ENCODE measurements at regions not wholly inside any gene's neighbourhood (a gene's known extent, or its start where the extent isn't known, plus 50 kb on each side); places are given as distances from the start of the nearest gene placed in this dataset.
"Not testable (repeated sequence)": the region's sequence is repeated elsewhere in the genome, so short reads cannot be mapped to it uniquely, and the experiment has no call there.

DNA sequence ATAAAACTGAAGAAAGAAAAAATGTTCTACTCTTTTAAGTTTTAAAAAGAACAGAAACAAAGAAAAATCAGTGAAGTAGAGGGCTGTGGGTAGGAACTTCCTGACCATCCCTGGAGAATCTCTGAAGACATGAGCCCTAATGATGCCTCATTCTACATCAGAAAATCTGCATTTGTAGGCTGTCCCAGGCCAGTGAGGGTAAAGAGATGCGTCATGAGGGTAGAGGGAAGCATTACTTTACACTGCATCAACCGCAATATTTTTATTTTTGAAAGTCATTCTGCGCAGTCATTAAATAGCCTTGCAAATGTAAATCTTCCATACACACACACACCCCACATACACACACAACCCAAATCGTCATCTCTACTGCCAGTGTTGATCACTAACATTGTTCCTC lies 82.1 kb upstream of the CABCOCO1 start:
- no peak overlapping the region for H3K9ac ChIP-seq (ENCODE audit: low read length)
- no peak overlapping the region for H4K12ac ChIP-seq (ENCODE audit: low read depth, low read length)
- no peaks in the 10 kb centered on the region for H3K4me1 ChIP-seq (ENCODE audit: control insufficient read depth in 1 of 2, insufficient read depth in 2 of 2, low read length in 2 of 2)
- H3K27me3 ChIP-seq (ENCODE audit: insufficient read depth, low read length), result no peaks in the 10 kb centered on the region
- no peak overlapping the region for H2BK5ac ChIP-seq (ENCODE audit: low read depth, low read length, poor library complexity)
- H3K27ac ChIP-seq (ENCODE audit: low read depth, low read length), result no peak overlapping the region
- no peak overlapping the region for H2BK12ac ChIP-seq (ENCODE audit: low read length)
- WGBS (ENCODE audit: extremely low coverage, insufficient coverage, insufficient read length), result 100% methylated on average over 1 of the region's 4 CpGs
- H3K4me3 ChIP-seq (ENCODE audit: low read depth, low read length), result no peak overlapping the region
- no peaks in the 10 kb centered on the region for H3K79me2 ChIP-seq (ENCODE audit: control insufficient read depth, insufficient read depth, low read length, poor library complexity)
- H3K14ac ChIP-seq (ENCODE audit: low read length), result no peak overlapping the region
- H3K36me3 ChIP-seq (ENCODE audit: control insufficient read depth in 1 of 2, insufficient read depth in 2 of 2, low read length in 2 of 2), result no peaks in the 10 kb centered on the region
- H4K91ac ChIP-seq (ENCODE audit: low read depth, low read length), result no peak overlapping the region
- H2AFZ ChIP-seq (ENCODE audit: insufficient read depth, low read length, poor library complexity), result no peak overlapping the region
- H3K9me3 ChIP-seq (ENCODE audit: insufficient read depth, low read depth, low read length), result no peaks in the 10 kb centered on the region
- no peak for DNase-seq
- H3K79me1 ChIP-seq (ENCODE audit: low read length), result no peaks in the 10 kb centered on the region
- H4K8ac ChIP-seq (ENCODE audit: low read depth, low read length), result no peak overlapping the region
- no peak overlapping the region for H3K18ac ChIP-seq (ENCODE audit: low read length)
- no peak overlapping the region for H3K4ac ChIP-seq (ENCODE audit: low read depth, low read length)
- H2AK5ac ChIP-seq (ENCODE audit: low read length), result no peak overlapping the region
- no peak overlapping the region for H3K4me2 ChIP-seq (ENCODE audit: low read length)
- H2BK120ac ChIP-seq (ENCODE audit: insufficient read depth, low read length, poor library complexity), result no peak overlapping the region
- H3K23ac ChIP-seq (ENCODE audit: low read length), result no peak overlapping the region

DNA sequence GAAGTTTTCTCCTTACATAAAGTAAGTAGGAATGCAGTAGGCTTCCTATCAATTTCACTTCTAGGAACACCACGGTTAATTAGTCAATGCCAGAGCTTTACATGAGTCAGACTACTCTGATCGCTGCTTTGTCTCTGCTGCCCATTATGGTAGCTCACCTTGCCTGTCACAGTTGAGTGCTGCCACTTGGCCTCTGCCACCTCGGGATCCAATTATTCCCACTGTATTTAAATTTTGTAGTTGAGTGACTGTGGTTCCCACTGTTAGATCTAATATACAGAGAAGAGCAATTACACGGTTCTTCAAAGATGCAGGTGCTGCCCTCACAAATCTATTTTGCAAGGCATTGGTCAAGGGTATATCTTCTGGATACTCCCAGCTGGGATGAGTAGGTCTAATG lies 92.5 kb upstream of the CABCOCO1 start:
- not testable (repeated sequence) for H2BK5ac ChIP-seq (ENCODE audit: low read depth, low read length, poor library complexity); H3K27me3 ChIP-seq (ENCODE audit: insufficient read depth, low read length); H3K27ac ChIP-seq (ENCODE audit: low read depth, low read length); H2BK120ac ChIP-seq (ENCODE audit: insufficient read depth, low read length, poor library complexity); H3K79me2 ChIP-seq (ENCODE audit: control insufficient read depth, insufficient read depth, low read length, poor library complexity); H4K8ac ChIP-seq (ENCODE audit: low read depth, low read length); H3K9ac ChIP-seq (ENCODE audit: low read length); H3K23ac ChIP-seq (ENCODE audit: low read length); H4K91ac ChIP-seq (ENCODE audit: low read depth, low read length); H3K79me1 ChIP-seq (ENCODE audit: low read length); H3K4ac ChIP-seq (ENCODE audit: low read depth, low read length); H3K4me1 ChIP-seq (ENCODE audit: control insufficient read depth in 1 of 2, insufficient read depth in 2 of 2, low read length in 2 of 2); H4K12ac ChIP-seq (ENCODE audit: low read depth, low read length); H2AFZ ChIP-seq (ENCODE audit: insufficient read depth, low read length, poor library complexity); H3K4me2 ChIP-seq (ENCODE audit: low read length); H2BK12ac ChIP-seq (ENCODE audit: low read length); DNase-seq; H3K9me3 ChIP-seq (ENCODE audit: insufficient read depth, low read depth, low read length); H3K4me3 ChIP-seq (ENCODE audit: low read depth, low read length); H3K36me3 ChIP-seq (ENCODE audit: control insufficient read depth in 1 of 2, insufficient read depth in 2 of 2, low read length in 2 of 2); H2AK5ac ChIP-seq (ENCODE audit: low read length); H3K14ac ChIP-seq (ENCODE audit: low read length); H3K18ac ChIP-seq (ENCODE audit: low read length)
- WGBS (ENCODE audit: extremely low coverage, insufficient coverage, insufficient read length), result no CpG with 5 or more reads among the region's 4 CpGs

DNA sequence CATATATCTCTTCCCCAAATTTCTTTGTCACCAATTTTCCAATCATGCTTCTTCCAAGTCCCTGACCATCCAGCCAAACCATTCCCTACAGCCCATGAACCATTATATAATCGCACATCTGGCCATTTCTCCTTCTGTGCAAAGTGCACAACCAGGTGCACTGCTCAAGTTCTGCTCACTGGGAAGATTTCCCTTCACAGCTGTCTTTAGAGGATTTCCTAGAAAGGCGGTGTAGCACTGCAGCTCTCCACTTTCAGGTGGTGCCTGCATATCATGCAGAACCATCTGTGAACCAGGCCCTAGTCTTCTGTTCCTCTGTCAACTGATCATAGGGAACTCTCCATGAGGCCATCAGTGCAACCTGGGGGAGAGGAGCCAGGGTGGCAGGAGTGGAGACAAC lies 95.0 kb upstream of the CABCOCO1 start:
- Histone ChIP-seq H4K8ac (ENCODE audit: low read depth, low read length) (no peak overlapping the region), H4K12ac (ENCODE audit: low read depth, low read length) (no peak overlapping the region), H3K79me1 (ENCODE audit: low read length) (no peaks in the 10 kb centered on the region), H2BK12ac (ENCODE audit: low read length) (no peak overlapping the region), H3K4me2 (ENCODE audit: low read length) (no peak overlapping the region), H2BK120ac (ENCODE audit: insufficient read depth, low read length, poor library complexity) (no peak overlapping the region), H3K4me3 (ENCODE audit: low read depth, low read length) (no peak overlapping the region), H3K4me1 (ENCODE audit: control insufficient read depth in 1 of 2, insufficient read depth in 2 of 2, low read length in 2 of 2) (no peaks in the 10 kb centered on the region), H3K36me3 (ENCODE audit: control insufficient read depth in 1 of 2, insufficient read depth in 2 of 2, low read length in 2 of 2) (no peaks in the 10 kb centered on the region), H3K79me2 (ENCODE audit: control insufficient read depth, insufficient read depth, low read length, poor library complexity) (no peaks in the 10 kb centered on the region), H3K23ac (ENCODE audit: low read length) (no peak overlapping the region), H3K9ac (ENCODE audit: low read length) (no peak overlapping the region), H3K27me3 (ENCODE audit: insufficient read depth, low read length) (no peaks in the 10 kb centered on the region), H2BK5ac (ENCODE audit: low read depth, low read length, poor library complexity) (no peak overlapping the region), H3K9me3 (ENCODE audit: insufficient read depth, low read depth, low read length) (no peaks in the 10 kb centered on the region), H3K14ac (ENCODE audit: low read length) (no peak overlapping the region), H2AFZ (ENCODE audit: insufficient read depth, low read length, poor library complexity) (no peak overlapping the region), H4K91ac (ENCODE audit: low read depth, low read length) (no peak overlapping the region), H3K18ac (ENCODE audit: low read length) (no peak overlapping the region), H2AK5ac (ENCODE audit: low read length) (no peak overlapping the region), H3K4ac (ENCODE audit: low read depth, low read length) (no peak overlapping the region), H3K27ac (ENCODE audit: low read depth, low read length) (no peak overlapping the region)
- no peak for DNase-seq
- WGBS (ENCODE audit: extremely low coverage, insufficient coverage, insufficient read length), result no CpG with 5 or more reads among the region's 2 CpGs

DNA sequence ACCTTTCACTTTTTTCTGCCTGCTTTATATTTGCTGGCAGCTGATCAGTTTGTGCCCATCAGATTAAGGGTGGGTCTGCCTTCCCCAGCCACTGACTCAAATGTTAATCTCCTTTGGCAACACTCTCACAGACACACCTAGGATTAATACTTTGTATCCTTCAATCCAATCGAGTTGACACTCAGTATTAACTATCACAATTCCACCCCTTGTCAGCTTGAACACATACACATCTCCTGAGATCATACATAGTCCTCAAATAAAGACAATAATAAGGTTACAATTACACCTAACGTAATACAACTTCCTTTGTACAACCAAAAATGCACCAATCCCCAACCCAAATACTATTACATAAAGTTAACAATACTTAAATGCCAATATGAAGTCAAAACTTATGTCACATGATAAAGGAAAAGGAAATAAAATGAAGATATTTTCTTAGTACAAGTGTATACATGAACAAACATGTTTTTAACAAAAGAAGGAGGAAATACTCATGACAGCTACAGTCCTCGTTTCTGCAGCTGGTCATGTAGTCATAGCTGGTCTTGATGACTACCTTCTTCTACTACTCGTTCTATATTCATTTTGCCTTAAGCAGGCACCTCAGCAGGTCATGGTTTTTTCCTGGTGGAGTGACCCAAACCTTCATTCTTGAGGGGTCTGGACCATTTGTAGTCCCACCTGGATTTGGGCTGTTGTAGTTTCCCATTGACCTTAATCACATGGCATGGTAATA lies 96.7 kb upstream of the CABCOCO1 start:
- DNase-seq, result no peak

More for the DNA sequence above, 96.7 kb upstream of the CABCOCO1 start:
- Histone ChIP-seq H2AFZ (ENCODE audit: insufficient read depth, low read length, poor library complexity) (no peak overlapping the region), H3K27me3 (ENCODE audit: insufficient read depth, low read length) (no peaks in the 10 kb centered on the region), H3K18ac (ENCODE audit: low read length) (no peak overlapping the region), H2BK12ac (ENCODE audit: low read length) (no peak overlapping the region), H3K9ac (ENCODE audit: low read length) (no peak overlapping the region), H2BK5ac (ENCODE audit: low read depth, low read length, poor library complexity) (no peak overlapping the region), H4K12ac (ENCODE audit: low read depth, low read length) (no peak overlapping the region), H4K91ac (ENCODE audit: low read depth, low read length) (no peak overlapping the region), H4K8ac (ENCODE audit: low read depth, low read length) (no peak overlapping the region), H3K4me2 (ENCODE audit: low read length) (no peak overlapping the region), H3K23ac (ENCODE audit: low read length) (no peak overlapping the region), H3K4me1 (ENCODE audit: control insufficient read depth in 1 of 2, insufficient read depth in 2 of 2, low read length in 2 of 2) (no peaks in the 10 kb centered on the region), H2AK5ac (ENCODE audit: low read length) (no peak overlapping the region), H2BK120ac (ENCODE audit: insufficient read depth, low read length, poor library complexity) (no peak overlapping the region), H3K4me3 (ENCODE audit: low read depth, low read length) (no peak overlapping the region), H3K36me3 (ENCODE audit: control insufficient read depth in 1 of 2, insufficient read depth in 2 of 2, low read length in 2 of 2) (no peaks in the 10 kb centered on the region), H3K9me3 (ENCODE audit: insufficient read depth, low read depth, low read length) (no peaks in the 10 kb centered on the region), H3K27ac (ENCODE audit: low read depth, low read length) (no peak overlapping the region), H3K4ac (ENCODE audit: low read depth, low read length) (no peak overlapping the region), H3K14ac (ENCODE audit: low read length) (no peak overlapping the region), H3K79me1 (ENCODE audit: low read length) (no peaks in the 10 kb centered on the region), H3K79me2 (ENCODE audit: control insufficient read depth, insufficient read depth, low read length, poor library complexity) (no peaks in the 10 kb centered on the region)
- no CpG with 5 or more reads among the region's 4 CpGs for WGBS (ENCODE audit: extremely low coverage, insufficient coverage, insufficient read length)
